ENCODE measurements at regions not wholly inside any gene's neighbourhood (a gene's known extent, or its start where the extent isn't known, plus 50 kb on each side); places are given as distances from the start of the nearest gene placed in this dataset.

- TF ChIP-seq EZH2 (IDR thresholded peaks at IDR 0.05; ENCODE audit: borderline replicate concordance), result no peak
- TF ChIP-seq CTCF (IDR thresholded peaks at IDR 0.05; ENCODE audit: poor library complexity), result no peak
Measured at GRCh38 chr20:24417485-24417884, 51.9 kb upstream of the SYNDIG1 start.

All from hepatocyte (in vitro differentiated cells).